OCI-LY7 (cell line): ENCODE measurements at regions not wholly inside any gene's neighbourhood (a gene's known extent, or its start where the extent isn't known, plus 50 kb on each side); places are given as distances from the start of the nearest gene placed in this dataset.
A peak's percentile ranks its signal among the peaks of the same experiment; 100 is the strongest.

Source experiments
- BruUV-seq: library from RNA; stranded (reverse); fragments of 400-500 nt; replicated peaks from 2 replicates; lab custom pipeline; 2021; lab: Mats Ljungman, UMichigan
- CTCF ChIA-PET: fragments of 300-600 bp; sonication (Branson Sonifier 250); formaldehyde crosslinking; loops from one replicate; lab custom pipeline; 2022; ENCODE audit warnings: antibody characterized with exemption; ENCODE audit not compliant: unreplicated experiment; lab: Charles Lee
- POLR2A ChIA-PET: fragments of 300-600 bp; sonication (Branson Sonifier 250); formaldehyde crosslinking; loops from one replicate; lab custom pipeline; 2022; ENCODE audit warnings: antibody characterized with exemption; lab: Charles Lee
- DNase-seq: peaks from one replicate; pipeline ENCODE4 v3.0.0-alpha.2; 2015; ENCODE audit warnings: low spot score
- H2AFZ ChIP-seq: fragments of 200-600 bp; sonication (generic), shearing (Covaris generic); 2 replicates; pipeline ENCODE4 v1.6.1; 2014; ENCODE audit warnings: mild to moderate bottlenecking, antibody characterized with exemption, low read length, moderate library complexity
- H3K27ac ChIP-seq: fragments of 200-600 bp; sonication (generic); 2 replicates; pipeline ENCODE4 v1.5.1; 2014; ENCODE audit warnings: mixed run types, low read depth, mild to moderate bottlenecking, moderate library complexity, low read length, inconsistent platforms; ENCODE audit not compliant: poor library complexity, severe bottlenecking
- H3K36me3 ChIP-seq: fragments of 200-600 bp; sonication (generic); 2 replicates; pipeline ENCODE4 v1.6.1; 2014; ENCODE audit warnings: mild to moderate bottlenecking, antibody characterized with exemption, low read length, moderate library complexity, mixed read lengths; ENCODE audit not compliant: insufficient read depth
- H3K4me1 ChIP-seq: fragments of 200-600 bp; sonication (generic); 2 replicates; pipeline ENCODE4 v1.5.1; 2014; ENCODE audit warnings: mild to moderate bottlenecking, low read length; ENCODE audit not compliant: insufficient read depth, poor library complexity, severe bottlenecking
- H3K4me2 ChIP-seq: fragments of 200-600 bp; sonication (generic); 2 replicates; pipeline ENCODE4 v1.6.1; 2014; ENCODE audit warnings: mild to moderate bottlenecking, low read length
- H3K4me3 ChIP-seq: fragments of 200-600 bp; sonication (generic); 2 replicates; pipeline ENCODE4 v1.5.1; 2014; ENCODE audit warnings: mild to moderate bottlenecking, low read depth, low read length; ENCODE audit not compliant: poor library complexity, severe bottlenecking
- H3K79me2 ChIP-seq: fragments of 200-600 bp; sonication (generic); 2 replicates; pipeline ENCODE4 v1.6.1; 2016; ENCODE audit warnings: low read depth, mild to moderate bottlenecking, low read length, moderate library complexity, mixed read lengths; ENCODE audit not compliant: insufficient read depth
- H3K9me2 ChIP-seq: fragments of 200-600 bp; sonication (generic); 2 replicates; pipeline ENCODE4 v1.6.1; 2016; ENCODE audit warnings: mild to moderate bottlenecking, low read length, mixed read lengths; ENCODE audit not compliant: insufficient read depth
- H3K9me3 ChIP-seq: fragments of 200-600 bp; sonication (generic); 2 replicates; pipeline ENCODE4 v1.6.1; 2014; ENCODE audit warnings: mild to moderate bottlenecking, mixed run types, low read length, mixed read lengths
- H4K20me1 ChIP-seq: fragments of 200-600 bp; sonication (generic); 2 replicates; pipeline ENCODE4 v1.6.1; 2014; ENCODE audit warnings: mild to moderate bottlenecking, antibody characterized with exemption, low read length, moderate library complexity, mixed read lengths; ENCODE audit not compliant: insufficient read depth
- EZH2phosphoT487 ChIP-seq: fragments of 200-600 bp; sonication (generic); IDR thresholded peaks from 2 replicates; pipeline ENCODE4 v1.6.1; 2018; ENCODE audit warnings: low read depth, borderline replicate concordance, mild to moderate bottlenecking, mixed run types, antibody characterized with exemption, low read length, moderate library complexity, mixed read lengths
- intact Hi-C: fragments of 100-400 bp; cut with micrococcal nuclease; formaldehyde crosslinking; loops from one replicate; pipeline ENCODE4 v1.10.0; 2022; ENCODE audit not compliant: unreplicated experiment
- TF ChIP-seq, protein P1 (sequence below): fragments of 200-600 bp; sonication (generic); conservative IDR thresholded peaks from 2 replicates; pipeline ENCODE4 v1.5.1; 2014; ENCODE audit warnings: mild to moderate bottlenecking, antibody characterized with exemption, low read length, moderate library complexity, mixed read lengths

GRCh38 chr3:14334936-14335335 lies 67.5 kb upstream of the SLC6A6 start:
- intact Hi-C loops = no loop called here
- Histone ChIP-seq H3K9me3 (no peaks in the 10 kb centered on the region), H3K4me2 (no peak overlapping the region), H3K9me2 (no peaks in the 10 kb centered on the region), H3K4me3 (no peak overlapping the region), H2AFZ (no peak overlapping the region), H3K4me1 (peaks cover 20% of the 10 kb centered on the region), H3K79me2 (no peaks in the 10 kb centered on the region), H4K20me1 (no peaks in the 10 kb centered on the region), H3K27ac (no peak overlapping the region), H3K36me3 (no peaks in the 10 kb centered on the region)
- POLR2A ChIA-PET = no interaction called here
- BruUV-seq = no TSS peak
- DNase-seq = no peak
- CTCF ChIA-PET = no interaction called here
- TF ChIP-seq, protein P1, sequence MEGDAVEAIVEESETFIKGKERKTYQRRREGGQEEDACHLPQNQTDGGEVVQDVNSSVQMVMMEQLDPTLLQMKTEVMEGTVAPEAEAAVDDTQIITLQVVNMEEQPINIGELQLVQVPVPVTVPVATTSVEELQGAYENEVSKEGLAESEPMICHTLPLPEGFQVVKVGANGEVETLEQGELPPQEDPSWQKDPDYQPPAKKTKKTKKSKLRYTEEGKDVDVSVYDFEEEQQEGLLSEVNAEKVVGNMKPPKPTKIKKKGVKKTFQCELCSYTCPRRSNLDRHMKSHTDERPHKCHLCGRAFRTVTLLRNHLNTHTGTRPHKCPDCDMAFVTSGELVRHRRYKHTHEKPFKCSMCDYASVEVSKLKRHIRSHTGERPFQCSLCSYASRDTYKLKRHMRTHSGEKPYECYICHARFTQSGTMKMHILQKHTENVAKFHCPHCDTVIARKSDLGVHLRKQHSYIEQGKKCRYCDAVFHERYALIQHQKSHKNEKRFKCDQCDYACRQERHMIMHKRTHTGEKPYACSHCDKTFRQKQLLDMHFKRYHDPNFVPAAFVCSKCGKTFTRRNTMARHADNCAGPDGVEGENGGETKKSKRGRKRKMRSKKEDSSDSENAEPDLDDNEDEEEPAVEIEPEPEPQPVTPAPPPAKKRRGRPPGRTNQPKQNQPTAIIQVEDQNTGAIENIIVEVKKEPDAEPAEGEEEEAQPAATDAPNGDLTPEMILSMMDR = no peak

- Histone ChIP-seq H3K36me3 (no peaks in the 10 kb centered on the region), H3K79me2 (no peaks in the 10 kb centered on the region), H4K20me1 (no peaks in the 10 kb centered on the region), H3K9me3 (no peaks in the 10 kb centered on the region), H3K4me3 (no peak overlapping the region), H3K4me2 (peak overlapping the region; percentile 48), H3K27ac (peak overlapping the region; percentile 2), H3K4me1 (peaks cover 17% of the 10 kb centered on the region), H2AFZ (peak overlapping the region; percentile 70), H3K9me2 (no peaks in the 10 kb centered on the region)
- DNase-seq = peak; percentile 61
- ChIA-PET CTCF (interaction anchor here (0.6 kb wide), 3 partner anchors 15 to 354 kb away, joined by 5 to 7 read pairs (median 6); no protein-coding TSS in a partner anchor), POLR2A (interaction anchor here (0.6 to 1.6 kb wide), 4 partner anchors 8 to 35 kb away, joined by 3 to 4 read pairs (median 4); no protein-coding TSS in a partner anchor)
- intact Hi-C loops = no loop called here
- BruUV-seq = no TSS peak
- TF ChIP-seq, protein P1 = no peak
- TF ChIP-seq EZH2phosphoT487 = no peak
Observed at GRCh38 chr3:14335774-14336748, 66.3 kb upstream of the SLC6A6 start.
